ENCODE measurements at regions not wholly inside any gene's neighbourhood (a gene's known extent, or its start where the extent isn't known, plus 50 kb on each side); places are given as distances from the start of the nearest gene placed in this dataset.

GRCh38 chr16:29156511-29156910, 171.7 kb downstream of the LAT start:
- TF ChIP-seq POLR2A (IDR thresholded peaks at IDR 0.05), result no peak
- TF ChIP-seq CTCF (IDR thresholded peaks at IDR 0.05), result no peak

Data from testis (tissue), 2 donors.